Fibroblast of skin of right quadriceps (primary cell): ENCODE measurements at regions not wholly inside any gene's neighbourhood (a gene's known extent, or its start where the extent isn't known, plus 50 kb on each side); places are given as distances from the start of the nearest gene placed in this dataset.

ENCODE experiments used
- DNase-seq: peaks from one replicate; pipeline ENCODE4 v3.0.0-alpha.2; 2013

DNA sequence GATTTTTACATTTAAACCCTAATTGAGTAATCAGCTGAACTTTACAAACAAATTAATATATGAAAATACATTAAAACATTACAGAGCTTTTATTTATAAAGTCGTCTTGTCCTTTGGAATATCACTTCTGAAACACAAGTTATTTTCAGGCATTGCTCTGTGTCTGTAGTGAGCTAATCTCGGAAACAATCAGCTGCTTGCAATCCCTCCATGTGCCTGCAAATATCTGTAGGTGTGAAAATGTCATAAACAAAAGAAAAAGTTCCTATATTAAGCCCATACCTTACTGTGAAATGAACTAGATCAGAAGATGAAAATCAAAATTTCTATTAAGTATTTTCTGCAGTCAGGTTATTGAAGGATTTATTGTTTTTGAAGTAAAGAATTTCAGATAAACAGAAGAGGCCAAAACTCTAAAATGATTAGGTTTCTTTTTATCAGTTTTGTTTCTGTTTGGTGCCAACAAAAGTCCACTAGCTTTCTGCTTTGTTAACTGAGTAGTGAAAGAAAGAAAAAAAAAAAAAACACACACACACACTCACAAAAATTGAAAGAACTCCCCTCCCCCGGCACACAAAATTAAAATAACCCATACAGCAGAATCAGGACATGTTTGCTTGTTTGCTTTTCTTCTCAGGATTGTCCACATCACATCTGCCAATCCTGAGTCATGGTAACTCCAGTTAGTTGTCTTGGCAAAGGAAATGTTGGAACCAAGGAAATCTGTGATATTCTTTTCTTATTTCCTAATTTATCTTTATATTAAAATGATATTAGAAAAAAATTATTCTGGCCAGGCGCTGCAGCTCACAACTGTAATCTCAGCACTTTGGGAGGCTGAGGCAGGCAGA is 627.0 kb upstream of the SLC39A10 start:
- no peak for DNase-seq

DNA sequence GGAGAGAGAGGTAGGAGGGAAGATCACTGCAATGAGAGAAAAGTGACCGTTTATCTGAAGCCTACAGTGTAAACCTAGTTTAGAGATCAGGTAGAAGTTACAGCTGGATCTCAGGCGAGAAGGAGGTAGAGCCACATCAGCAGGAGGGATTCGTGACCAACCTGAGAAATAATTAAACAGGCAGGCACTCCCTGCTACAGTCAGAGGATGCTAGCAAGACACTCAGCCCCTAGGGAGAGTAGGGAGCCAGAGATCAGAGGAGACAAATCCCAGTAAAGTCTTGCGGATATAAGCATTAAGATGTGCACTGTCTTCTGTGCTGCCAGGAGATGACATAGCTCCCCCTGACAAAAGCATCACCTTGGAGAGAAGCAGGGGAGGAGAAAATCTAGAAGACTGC is 629.1 kb upstream of the SLC39A10 start:
- no peak for DNase-seq

DNA sequence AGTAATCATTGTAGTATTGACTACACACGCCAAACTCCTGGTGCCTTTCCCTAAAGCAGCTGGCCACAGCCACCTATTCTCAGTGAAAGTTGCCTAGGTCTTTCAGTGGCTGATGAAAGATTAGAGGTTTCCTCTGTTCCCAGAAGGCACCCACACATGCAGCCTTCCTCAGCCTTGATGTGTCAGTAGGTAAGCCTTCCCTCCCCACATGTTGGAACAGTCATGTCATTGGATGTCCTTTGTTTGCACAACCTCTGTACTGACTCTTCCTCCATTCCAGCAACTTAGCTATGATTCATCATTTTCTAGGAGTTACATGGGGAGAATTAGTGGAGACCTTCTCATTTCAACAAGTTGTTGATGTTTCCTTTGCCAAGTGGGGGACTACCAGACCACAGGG is 630.8 kb upstream of the SLC39A10 start:
- peak; percentile 40 for DNase-seq

DNA sequence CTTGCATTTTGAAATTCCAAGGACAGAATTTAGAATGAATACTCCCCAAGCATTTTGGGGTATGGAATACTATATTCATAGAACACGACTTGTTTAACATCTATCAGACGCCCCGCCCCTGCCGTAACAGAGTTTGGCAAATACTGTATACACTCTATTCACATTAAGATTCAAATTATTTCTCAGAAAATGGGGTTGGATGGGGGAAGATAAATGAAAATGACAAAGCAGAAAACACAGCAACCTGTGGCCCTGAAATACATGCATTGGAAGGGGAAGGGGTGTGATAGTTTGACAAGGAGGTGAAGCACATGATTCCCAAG is 634.6 kb upstream of the SLC39A10 start:
- no peak for DNase-seq

DNA sequence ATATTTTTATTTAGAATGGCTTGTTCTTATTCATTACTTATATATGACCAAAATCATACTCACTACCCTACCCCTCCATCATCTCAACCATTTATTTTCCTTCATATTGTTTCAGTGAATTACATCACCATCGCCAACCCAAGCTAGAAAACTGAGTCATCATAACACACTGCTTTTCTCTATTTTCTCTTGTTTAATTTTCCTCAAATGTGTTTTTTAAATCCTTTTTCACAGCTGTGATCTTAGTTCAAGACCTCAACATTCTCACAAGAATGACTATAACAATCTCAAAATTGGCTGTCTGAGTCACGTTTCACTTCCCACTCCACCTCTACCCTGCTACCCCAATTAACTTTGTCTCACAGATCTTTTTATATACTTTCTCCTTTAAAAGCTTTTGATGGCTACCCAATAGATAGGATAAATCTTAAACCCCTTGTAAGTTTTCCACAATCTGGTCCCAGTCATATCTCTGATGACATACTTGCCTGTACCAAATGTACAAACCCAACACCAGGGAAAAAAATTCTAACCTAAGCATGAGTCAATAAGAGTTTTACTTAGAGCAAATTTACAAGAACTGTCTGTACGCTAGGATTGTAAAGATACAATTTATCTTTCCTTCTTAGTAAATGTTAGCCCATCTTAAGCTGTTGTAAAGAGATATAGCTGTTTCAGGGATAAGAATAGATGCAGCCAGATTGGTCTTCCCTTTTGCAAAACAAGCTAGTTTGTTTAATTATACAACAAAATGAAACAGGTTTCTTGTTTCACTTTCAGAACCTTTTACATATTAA is 635.1 kb upstream of the SLC39A10 start:
- DNase-seq, result no peak

DNA sequence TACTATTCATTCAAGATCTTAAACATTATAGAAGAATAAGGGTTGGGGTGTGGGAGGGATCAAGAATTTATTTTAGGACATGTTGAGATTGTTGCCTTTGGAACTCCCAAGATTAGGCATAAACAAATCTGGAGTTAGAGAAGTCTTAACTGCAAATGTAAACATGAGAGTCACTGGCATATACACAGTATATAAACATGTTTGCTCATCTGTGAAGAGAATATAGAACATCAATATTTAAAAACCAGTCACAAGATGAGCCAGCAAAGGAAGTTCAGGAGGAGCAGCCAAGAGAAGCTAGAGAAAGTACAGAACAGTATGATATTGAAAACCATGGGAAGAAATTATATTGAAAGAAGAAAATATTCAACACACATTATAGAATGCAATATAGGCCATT is 638.6 kb upstream of the SLC39A10 start:
- DNase-seq, result no peak

DNA sequence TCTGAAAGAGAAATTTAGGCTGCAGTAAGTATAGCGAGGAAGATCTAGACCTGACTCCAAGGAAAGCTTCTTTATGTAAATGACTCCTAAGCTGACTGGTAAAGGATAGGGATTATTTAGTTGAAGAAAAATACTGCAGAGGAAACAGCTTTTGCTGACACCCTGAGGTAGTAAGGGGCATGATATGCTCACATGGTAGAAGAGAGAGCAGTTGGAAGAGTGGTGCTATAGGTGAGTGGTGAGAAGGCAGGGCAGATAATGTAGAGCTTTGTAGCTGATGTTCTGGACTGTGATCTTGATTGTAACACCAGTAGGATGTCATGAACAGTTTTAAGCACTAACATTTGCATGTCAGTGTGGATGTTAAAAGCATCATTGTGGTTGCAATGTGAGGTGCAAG is 639.1 kb upstream of the SLC39A10 start:
- DNase-seq, result no peak

DNA sequence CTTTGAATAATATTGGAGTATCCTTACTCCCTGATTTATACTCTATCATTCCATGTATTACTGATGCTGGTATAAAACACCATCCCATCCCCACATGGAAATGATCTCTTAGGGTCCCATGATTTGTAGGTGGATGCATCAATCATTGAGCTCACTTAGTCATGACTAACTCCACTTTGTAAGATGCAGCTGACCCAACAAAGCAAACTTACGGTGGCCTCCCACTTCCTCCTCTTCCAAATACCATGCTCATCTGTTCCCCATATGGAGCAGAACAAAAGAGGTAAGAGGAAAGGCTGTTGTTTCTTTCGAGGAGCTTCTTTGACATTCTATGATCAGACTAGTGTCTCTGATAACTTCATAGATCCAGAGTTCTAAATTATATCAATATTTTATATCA is 640.2 kb upstream of the SLC39A10 start:
- DNase-seq, result peak; percentile 23

DNA sequence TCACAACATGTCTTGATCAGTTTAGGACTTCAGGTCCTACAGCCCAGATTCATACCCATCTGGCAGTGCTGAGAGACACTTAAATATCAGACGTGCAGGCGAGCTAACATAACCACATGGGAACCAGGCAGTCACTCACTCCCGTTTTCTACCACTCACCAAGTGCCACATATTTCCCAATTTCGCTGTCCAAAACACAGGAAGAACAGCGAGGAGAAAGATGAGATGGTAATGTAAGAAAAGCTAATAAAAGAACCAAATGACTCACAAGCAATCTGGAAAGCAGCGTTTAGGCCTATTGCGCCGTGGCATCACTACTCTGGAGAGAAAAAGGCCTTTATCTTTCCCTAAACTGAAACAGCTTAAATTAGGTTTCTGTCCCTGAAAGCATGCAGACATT is 647.8 kb upstream of the SLC39A10 start:
- DNase-seq, result peak; percentile 74

DNA sequence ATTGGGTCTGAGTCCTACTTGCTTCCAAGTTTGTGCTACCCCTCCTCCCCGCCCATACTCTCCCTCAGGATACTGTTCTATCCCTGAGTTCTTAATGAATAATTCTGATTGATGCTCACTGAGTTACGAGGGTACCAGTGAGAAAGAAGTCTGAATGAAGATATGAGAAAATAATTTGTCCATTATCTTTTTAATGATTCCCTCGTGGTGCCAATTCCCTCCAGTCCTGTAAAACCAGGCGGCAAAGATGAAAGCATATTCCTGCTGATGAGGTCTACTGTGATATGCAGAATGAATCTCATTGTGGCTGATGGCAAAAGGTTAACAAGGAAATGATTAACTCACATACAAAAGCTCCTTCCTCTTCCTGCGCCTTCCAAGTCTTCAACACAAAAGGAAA is 650.2 kb upstream of the SLC39A10 start:
- no peak for DNase-seq

DNA sequence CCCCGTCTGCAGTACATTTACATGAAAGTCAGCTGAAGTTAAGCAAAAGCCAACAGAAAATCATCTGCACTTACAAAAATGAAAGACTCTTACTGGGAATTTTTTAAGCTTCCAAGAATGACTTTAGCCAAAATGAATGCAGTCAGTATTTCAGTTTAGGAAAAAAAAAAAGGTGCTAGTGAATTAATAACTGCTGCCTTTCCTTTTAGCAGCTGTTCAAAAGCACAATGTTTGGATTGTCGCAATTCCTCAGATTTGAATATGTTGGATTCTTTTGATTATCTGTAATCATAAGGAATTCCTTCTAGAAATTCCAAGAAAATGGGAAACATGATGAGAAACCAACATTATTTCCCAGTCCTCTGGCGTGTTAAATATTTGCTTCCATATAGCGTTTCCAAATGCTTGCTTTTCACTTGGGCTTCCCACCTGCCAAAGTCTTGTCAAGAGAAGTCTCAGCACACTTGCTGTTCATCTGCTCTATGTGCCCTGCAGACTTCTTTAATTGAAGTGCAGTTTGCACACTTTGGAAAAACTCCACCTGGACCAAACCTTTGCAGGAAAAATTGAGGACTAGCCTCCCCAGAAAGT is 653.0 kb upstream of the SLC39A10 start:
- DNase-seq, result no peak

DNA sequence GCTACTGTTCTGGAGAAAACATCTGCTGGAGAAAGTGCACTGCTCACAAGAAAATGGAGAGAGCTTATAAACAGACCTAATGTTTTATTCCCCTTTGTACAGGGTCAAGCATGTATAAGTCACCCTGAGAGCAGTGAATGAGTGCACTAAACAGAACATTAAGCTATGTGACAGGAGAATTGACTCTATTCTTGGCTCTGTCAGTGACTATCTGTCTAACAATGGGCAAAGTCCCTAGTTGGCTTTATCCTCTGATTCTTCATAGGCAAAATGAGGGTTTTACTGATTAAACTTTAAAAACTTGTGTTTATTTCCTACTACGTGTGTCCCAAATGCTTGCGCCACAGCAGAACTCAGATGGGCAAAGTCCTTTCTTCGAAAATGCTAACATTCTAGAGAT is 655.1 kb upstream of the SLC39A10 start:
- no peak for DNase-seq

DNA sequence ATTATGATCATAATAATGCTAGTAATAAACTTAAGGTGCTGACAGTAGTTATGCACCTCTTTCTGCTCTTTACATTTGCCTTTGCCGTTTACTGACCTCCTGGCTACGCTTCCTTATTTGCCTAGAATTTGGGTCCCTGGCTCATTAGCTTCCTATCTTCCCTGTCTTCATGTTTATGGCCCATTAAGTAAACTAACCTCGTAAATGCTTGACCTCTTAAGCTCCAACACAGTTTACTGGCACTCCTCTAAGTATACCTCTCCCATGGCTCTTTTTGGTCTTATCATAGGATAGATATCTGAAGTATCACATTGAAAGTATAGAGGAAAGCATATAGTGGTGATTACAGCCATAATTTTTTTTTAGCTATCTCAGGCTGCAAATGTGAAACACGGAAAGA is 657.3 kb upstream of the SLC39A10 start:
- no peak for DNase-seq

DNA sequence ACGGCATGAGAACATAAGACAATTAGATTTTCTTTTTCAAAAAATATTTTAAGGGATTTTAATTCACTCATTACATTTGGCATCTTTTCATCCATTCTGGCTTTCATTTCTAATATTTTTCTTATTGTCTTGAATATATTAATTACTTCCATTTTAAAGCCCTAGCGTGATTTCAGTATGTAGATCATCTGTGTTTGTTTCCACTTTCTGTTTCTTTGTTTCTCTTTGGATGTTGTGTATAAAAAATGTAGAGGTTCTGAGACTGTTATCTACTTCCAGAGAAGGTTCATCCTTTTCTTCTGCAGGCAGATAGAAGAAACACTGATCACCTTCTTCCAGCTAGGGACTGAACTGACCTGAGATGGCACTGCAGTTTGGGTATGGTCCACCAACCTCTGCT is 664.4 kb upstream of the SLC39A10 start:
- DNase-seq, result no peak

DNA sequence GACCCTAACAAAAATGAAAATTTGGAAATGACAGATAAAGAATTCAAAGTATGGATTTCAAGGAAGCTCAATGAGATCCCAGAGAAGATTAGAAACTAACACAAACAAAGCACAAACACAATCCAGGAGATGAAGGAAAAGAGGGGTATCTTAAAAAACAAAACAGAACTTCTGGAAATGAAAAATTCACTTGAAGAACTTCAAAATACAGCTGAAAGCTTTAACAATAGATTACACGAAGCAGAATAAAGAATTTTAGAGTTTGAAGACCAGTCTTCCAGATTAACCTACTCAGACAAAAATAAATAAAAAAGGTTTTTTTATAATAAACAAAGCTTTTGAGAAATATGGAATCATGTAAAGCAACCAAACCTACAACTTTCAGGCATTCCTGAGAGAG is 671.8 kb upstream of the SLC39A10 start:
- no peak for DNase-seq

DNA sequence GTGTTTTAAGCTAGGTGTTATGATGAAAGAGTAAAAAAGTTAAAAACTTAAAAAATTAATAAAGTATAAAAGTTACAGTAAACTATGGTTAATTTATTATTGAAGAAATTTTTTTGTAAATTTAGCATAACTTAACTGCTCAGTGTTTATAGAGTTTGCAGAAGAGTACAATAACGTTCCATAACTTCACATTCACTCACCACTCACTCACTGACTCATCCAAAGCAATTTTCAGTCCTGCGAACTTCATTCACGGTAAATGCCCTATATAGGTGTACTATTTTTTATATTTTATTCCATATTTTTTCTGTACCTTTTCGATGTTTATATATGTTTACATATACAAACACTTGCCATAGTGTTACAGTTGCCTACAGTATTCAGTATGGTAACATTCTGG is 694.8 kb upstream of the SLC39A10 start:
- DNase-seq, result no peak

DNA sequence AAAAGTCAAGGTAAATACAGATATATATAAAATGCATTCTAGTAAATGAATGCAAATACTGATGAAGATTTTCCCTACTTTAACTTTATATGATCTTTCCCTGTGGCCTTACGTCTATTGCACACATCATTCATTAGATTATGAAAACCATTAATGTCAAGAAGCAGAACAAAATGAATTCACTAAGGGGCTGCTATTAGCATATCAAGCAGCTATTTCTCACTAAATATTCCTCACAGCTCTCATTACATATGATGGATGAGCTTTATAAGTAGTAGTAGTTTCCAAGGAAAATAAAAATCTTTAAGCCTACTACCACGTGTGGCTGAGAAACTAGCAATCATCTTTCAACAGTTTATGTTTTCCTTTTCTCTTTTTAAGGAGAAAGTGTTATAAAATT is 702.8 kb upstream of the SLC39A10 start:
- DNase-seq, result no peak

DNA sequence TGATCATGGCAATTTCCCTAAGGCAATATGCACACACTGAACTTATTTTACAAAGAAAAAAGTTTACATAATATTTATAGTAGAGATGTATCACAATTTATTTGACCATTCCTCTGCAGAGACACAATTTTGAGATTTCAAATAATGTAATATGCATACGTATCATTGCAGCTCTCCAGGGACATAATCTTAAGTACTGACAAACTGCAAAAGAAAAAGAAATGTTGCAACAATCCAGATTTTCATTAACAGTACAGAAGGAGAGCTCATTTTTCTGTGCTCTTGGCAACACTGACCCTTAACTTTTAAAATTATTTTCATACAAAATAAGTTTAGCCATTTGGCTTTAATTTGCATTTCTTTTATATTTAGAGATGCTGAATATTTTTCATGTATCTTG is 710.2 kb upstream of the SLC39A10 start:
- DNase-seq, result no peak

DNA sequence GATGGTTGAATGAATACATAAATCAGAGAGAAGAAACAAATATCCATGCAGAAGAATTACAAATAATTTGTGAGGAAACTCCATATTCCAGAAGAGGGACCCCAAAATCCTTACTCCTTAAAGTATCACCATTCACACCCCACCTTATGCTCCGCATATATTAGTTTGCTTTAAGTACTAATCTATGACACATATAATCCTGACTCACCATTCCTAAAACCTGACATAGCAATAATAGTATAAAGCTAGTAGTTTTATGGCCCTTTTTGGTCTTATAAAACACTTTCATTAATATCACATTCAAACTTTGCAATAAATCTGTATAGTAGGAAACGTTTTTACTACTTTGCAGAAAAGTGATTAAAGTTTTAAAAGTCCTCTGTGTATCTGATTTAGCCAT is 719.0 kb upstream of the SLC39A10 start:
- DNase-seq, result no peak

DNA sequence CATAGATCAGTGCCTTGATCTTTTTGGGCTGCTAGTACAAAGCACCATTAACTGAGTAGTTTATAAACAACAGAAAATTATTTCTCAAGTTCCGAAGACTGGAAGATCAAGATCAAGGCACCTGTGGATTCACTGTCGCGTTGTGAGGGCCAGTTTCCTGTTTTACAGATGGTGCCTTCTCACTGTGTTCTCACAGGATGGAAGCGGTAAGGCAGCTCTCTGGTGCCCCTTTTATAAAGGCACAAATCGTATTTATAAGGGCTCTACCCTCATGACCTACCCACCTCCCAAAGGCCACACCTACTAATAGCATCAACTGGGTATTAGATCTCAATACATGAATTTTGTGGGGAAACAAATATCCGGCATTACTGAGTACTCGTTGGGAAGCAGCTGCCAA is 729.5 kb upstream of the SLC39A10 start:
- DNase-seq, result no peak

DNA sequence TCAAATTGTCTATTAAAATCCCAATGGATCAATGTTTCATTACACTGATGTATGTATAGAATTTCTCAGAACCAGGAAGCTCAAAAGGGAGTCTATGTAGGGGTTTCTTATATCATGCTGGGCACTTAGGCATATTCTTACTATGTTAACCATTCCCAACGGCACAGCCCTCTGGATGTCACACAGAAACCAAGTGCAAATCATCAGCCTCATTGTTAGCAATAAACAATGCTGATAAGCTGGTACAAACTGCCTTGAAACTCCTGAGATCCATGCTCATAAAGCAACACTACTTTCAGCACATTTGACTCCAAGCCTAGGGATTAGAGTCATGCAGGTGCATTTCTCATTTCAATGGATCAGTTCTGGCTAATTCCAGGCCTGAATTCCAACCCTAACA is 730.2 kb upstream of the SLC39A10 start:
- DNase-seq, result no peak

DNA sequence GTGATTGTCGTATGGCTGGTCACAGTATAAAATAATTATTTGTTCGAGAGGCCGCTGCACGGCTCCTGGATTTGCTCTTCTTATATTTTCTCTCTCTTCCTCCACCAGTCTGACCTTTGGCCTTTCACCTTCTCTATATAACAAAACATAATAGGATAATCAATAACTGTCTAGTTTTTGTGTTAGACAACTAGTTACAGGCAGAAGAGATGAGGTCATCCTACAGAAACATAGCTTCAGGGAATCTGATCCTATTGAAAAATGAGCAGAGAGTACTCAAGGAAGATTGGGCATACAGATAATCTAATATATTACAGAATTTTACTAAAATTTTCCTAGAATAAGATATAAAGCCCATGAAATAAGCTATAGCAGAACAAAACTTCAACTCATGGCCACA is 731.3 kb upstream of the SLC39A10 start:
- DNase-seq, result no peak

DNA sequence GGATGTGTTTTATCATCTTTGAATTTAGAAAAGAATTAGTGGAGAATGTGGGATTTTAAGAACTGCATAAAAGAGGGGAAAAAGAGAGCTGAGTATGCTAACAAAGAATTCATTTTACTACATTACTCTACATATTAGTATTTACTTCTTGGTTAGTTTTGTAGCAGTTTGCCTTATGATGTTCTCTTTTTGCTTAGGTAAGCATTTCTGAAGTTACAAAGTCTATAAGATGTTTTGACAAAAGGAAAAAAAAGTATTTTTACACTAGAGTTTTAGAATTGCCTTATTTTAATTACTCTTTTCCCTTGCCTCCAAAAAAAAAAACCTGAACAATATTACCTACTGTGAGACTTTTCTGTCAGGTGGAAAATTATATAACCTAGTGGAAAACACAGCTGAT is 739.5 kb upstream of the SLC39A10 start:
- DNase-seq, result no peak

DNA sequence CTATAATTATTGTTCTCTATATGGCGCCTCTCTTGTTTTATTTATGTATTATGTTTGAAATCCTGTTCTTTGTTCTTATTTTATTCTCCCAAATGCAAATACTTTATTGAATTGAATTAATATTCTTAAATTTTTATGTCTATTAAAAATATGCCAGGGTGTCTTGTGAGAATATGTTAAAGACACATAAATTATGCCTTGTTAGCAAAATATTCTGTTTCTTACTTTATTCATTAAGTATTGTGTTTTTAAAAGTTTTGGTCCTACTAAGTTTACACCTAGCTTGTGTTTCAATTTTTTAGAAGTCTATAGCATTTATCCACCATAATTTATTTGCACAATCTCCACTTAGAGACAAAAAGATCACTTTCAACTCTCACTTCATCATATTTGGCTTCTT is 741.5 kb upstream of the SLC39A10 start:
- no peak for DNase-seq
